HG02870 (cell line): ENCODE measurements at regions not wholly inside any gene's neighbourhood (a gene's known extent, or its start where the extent isn't known, plus 50 kb on each side); places are given as distances from the start of the nearest gene placed in this dataset.

ENCODE experiments used
- ATAC-seq: cut with Tn5 transposase; IDR thresholded peaks from one replicate; pipeline ENCODE4 v1.9.1; 2021; ENCODE audit warnings: mild to moderate bottlenecking, moderate library complexity; ENCODE audit not compliant: unreplicated experiment

DNA sequence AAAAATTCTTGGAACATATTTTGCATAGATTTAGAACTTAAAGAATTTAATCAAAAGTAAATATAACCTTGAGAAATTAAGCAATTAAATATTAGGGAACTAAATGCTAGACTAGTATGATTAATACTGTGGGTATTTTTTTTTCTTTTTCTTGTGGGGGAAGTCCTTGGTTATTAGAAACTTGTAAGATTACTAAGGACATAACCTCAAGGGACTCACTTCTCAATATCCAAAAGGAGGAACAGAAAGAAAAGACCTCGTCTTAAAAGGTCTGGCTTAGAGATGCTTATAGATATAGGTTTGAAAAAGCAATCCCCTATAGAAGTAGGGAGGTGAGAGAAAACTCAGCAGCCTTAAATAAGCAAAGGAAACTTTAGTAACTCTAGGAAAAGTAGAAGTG is 368.5 kb downstream of the INSC start:
- ATAC-seq, result peak; percentile 83

DNA sequence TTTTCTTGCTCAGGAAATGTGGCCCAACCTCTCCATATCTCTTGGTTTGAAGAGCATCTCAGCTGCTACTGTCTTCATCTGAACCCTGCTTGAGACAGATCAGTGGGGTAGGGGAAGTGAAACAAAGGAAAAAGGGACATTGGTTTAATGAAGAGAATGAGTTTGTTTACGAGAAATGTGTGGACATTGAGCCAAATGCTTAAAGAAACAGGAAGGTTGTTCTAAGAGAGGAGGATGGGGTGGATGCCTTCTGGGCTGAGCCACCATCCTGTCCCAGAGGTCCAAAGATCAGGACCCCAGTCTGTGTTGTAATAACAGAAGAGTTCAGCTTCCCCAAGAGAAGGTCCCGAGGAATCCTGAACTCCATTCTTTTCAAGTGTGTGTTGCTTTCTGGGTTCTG is 369.7 kb downstream of the INSC start:
- ATAC-seq, result no peak

DNA sequence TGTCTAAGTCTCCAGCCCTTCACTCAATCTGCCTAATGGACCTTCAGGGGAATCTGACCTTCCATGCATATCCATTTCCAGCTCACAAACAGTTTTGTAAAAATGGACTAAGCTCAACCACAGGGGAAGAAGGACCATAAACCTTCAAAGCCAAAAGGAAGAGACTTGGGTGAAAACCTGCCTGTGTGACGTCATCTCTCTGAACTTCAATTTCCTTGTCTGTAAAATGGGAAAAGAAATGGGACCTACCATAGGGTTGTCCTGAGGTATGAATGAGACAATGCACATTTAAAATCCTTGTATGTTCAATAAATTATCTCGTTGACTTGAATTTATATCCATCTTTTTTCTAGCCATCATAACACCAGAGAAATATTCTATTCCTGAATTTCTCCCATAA is 370.7 kb downstream of the INSC start:
- ATAC-seq, result no peak

DNA sequence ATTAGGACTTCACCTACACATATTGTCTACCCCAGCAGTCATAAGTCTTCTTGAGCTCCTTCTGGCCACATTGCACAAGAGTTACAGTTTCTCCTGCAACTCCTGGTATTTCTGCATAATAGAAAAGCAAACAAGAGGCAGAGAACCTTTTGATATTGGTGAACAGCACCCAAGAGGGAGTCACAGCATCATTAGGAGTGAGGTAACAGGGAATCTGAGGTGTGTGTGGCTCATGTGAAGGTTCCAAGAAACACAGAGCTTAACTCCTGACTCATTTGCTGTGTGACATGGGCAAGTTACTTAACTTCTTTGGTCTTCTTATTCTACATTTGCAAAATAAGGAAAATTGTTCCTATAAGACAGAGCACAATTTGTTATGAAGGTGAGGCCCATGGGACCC is 374.6 kb downstream of the INSC start:
- ATAC-seq, result no peak

DNA sequence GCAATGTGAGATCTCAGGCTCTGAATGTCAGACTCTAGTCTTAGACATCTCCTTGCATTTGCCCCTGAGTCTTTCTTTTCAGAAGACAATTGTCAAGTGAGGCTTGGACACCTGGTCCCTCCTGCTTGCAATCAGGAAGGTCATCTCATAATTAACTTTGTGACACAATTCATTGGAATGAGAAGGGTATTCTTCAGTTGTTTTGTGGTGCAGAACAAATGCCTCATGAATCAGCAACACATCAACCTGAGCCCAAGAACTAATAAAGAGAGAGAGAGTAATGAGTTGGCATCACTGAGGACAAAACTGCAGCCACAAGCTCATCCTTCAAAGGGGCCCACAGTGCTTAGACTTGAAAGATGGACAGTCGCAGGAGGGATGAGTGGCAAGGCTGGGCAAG is 375.8 kb downstream of the INSC start:
- ATAC-seq, result no peak

DNA sequence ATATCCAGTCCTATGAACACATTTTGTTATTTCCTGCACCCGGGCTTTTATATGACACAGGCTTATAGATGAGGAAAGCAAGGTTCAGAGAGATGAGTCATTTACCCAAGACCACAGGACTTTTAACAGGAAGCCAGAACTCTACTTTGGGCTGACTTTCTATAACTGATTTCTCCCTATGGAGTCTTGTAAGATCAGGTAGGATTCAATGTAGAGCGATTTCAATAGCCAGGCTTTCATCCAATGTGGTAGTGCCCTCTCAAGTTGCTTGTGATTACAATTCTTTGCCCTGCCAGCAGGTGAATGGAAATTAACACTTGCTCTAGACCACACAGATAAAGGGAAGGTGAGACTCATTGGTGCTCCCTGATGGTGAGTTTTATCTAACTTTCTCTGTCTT is 378.3 kb downstream of the INSC start:
- no peak for ATAC-seq

DNA sequence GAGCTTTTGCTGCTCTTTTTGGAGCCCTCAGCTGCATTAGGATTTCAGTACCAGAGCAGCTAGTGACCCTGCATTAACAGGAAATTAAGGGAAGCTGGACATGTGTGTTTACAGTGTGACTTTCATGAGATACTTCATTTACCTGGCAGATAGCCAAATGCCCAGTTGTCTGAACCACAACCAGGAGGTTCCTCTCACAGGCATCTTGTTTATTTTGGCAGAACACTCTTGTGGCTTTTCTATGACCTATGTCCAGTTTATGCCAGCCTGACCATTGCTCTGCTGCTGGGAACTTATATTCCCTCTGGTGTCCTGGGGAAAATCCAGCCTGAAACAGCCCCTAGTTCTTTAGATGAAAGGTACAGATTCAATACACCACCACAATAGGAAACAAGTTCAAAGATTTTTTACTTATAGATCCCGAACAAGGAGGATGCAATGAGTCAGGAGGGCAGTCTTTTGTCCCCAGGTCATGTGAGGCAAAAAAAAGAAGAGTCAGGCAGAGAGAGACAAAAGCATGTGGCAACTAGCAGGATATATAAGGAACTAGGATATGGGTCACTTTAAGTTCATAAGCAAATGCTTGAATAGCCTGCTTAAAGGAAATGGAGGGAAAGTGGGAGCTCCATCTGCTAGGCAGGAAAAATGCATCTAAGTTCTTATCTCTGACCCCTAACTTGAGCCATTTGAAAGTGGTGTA is 379.3 kb downstream of the INSC start:
- no peak for ATAC-seq

DNA sequence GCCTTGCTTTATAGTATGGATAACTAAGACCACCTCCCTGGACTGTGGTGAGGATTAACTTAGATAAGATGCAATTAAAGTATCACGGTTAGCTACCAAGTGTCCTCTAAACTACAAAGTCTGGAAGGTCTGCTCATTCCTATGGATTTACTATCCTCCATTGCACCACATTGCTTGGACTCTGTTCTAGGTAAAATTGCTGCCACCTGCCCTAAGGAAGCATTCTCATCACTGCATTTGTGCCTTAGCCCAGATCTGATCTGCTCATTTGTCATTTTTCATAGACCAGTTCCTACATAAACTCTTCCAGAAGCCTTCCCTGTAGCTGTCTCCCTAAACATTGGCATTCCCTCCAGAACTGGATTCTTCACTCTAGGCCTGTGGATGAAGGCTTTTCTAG is 380.0 kb downstream of the INSC start:
- ATAC-seq, result no peak

DNA sequence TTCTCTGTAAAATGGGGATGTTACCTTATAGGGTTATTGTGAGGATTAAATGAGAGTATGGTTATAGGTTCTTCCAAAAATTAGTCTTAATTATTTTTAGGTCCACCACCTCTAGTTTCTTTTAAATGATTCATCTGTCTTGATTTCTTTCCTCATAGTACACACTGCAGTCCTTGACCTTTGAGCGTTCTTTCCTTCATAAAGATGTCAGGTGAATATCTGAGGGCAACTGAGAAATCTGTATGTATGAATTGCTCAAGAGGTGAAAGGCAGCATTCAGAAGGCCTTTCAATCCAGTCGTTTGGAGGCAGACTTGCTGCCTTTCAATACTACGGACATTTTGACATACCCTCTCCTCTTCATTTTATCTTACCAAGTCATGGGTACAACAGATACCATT is 380.7 kb downstream of the INSC start:
- no peak for ATAC-seq

DNA sequence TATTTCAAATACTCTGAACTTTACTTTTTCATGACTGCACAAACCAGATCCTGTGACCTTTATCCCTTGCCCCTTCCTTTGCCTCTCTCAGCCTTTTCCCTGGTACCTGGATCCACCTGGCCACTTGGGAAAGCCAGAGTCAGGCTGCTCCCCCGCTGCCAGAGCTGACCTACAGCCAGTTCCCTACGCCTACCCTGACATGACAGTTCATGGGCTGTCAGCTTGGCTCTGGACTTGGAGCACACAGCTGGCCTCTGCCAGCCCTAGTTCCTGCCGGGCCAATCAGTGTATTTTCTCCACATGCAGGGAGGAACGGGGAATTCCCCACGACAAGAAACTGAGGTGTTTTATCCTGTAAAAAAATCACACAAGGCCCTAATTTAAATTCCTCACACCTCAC is 382.6 kb downstream of the INSC start:
- no peak for ATAC-seq

DNA sequence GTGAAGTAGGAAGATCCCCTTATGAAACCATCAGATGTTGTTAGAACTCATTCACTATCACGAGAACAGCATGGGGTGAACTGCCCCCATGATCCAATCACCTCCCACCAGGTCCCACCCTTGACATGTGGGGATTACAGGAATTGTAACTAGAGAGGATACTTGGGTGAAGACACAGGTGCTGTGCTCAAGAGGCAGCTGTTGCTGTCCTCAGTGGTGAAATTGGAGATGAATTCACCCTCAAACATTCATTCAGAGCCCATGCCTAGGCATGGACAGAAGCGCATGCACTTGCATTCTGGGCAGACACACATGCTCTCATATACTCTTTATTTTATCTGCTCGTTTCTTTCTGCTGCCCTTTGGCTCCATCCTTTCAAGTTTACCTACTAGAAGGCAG is 385.0 kb downstream of the INSC start:
- ATAC-seq, result no peak

DNA sequence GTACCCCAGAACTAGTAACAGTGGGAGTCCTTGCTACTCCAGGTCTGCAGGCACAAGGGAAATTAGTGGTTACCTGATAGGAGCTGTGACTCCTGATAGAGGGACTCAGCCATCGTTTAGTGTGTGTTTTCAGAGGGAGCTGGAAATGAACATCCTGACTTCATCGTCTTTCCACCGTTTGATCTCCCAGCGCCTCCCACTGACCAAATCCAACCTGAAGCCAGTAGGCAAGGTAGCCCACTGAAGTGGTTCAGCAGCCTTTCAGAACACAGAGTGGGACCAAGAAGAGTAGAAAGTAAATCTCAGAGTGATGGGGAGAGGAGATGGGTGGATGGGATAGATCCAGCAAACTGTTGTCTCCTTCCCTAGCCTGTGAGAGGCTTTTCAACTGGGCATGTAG is 385.9 kb downstream of the INSC start:
- ATAC-seq, result no peak

DNA sequence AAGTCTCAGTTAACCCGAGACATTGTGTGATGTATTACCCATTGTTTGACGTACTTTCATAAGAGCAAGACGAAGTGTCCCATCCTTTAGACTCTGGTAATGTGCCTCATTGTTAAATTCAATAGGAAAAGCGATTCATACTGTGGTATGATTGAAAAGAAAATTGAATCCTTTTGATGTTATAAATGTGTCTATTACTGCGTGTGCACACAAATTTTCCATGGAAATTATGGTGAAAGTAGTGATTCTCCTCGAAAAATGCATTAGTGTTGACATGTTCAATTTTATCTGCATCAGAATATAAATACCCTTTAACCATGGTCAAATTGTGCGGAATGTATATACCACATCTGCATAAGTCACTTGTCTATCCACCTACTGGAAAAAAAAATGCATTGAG is 386.8 kb downstream of the INSC start:
- no peak for ATAC-seq

DNA sequence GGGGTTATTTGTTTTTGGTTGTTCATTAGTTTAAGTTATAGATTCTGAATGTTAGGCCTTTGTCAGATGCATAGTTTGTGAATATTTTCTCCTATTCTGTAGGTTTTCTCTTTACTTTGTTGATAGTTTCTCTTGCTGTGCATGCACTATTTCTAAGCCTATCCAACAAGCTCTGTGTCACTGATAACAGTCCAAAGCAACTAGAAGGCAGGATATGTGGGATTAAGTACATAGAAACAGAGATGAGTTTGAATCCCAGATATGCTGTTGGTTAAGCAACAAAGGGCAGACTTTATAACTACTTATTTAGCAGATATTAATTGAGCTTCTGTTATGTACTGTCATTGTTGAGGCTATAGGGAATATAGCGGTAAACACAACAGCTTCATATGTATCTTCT is 390.4 kb downstream of the INSC start:
- ATAC-seq, result no peak

DNA sequence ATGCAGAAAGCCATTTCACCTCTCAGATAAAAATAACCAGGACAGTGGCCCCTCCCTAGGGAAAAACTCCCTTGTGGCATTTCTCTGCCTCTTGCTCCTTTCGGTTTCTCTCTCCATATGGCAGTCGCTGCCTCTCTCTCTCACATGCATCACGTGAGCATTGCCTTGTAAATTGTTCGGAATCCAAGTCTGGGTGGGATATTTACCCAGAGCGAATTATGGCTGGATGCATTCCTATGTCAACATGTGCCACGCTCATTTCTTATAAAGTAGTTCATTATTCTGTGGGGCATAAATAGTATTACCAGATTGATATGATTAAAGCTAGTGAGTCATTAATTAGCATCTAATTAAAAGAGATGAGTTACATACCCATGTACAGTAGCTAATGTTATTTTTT is 392.9 kb downstream of the INSC start:
- no peak for ATAC-seq

DNA sequence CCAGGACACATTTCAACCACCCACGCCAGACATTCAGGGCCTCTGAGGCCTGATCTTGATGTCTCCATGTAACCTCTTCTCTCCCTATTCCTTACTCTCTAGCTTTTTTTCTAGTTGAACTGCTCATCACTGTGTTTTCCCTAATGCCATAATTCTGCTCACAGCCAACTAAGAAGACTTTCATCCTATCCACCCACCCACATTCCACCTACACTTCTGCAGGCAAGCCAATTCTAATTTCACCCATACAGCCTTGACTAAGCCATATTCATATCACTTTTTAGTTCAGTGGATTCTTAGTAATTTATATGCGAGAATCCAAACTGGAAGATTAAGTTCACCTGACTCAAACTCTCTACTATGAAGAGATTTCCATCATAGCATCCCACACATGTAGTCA is 394.4 kb downstream of the INSC start:
- no peak for ATAC-seq

DNA sequence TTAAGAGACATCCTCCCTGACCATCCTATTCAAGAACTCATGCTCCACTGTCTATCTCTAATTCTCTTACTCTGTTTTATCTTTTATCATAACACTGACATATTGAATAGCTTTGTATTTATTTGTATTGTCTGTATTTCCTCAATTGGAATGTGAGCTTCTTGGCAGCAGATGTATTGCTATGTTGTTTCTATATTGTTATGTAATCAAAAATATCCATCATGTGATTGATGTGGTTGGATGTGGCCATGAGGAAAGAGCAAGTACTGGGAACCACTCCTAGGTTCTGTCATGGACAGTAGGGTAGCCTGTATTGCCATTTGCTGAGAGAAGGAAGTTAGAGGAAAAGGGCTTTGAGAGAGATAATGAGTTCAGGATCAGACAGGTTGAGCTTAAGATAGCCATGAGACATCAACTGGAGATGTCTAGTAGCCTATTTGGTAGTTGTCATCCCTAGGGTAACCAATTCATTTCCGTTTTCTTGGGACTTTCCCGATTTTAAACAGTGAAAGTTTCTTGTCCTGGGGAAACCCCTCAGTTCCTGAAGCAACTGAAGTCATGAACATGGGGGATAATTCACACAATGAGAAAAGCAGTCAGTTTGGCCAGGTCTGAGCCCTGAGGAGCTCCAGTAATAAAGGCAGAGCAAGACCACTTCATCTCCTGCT is 404.5 kb downstream of the INSC start:
- peak; percentile 74 for ATAC-seq

DNA sequence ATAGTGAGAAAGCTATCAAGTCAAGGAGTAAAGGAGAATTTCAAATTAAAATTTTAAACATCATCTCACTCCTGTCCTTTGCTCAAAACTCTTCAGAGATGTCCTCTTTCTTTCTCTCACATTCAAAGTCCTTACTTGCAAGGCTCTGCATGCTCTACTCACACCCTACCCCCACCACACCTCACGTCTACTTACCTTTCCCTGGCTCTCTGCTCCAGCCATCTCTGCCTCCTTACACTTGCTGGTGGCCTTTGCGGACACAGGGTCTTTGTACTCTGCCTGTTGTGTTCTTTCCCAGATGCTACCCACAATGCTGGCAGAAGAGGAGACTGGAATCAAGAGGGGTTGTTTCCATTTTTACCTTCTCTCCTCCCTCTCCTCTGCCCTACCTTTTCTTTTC is 405.2 kb downstream of the INSC start:
- ATAC-seq, result no peak

DNA sequence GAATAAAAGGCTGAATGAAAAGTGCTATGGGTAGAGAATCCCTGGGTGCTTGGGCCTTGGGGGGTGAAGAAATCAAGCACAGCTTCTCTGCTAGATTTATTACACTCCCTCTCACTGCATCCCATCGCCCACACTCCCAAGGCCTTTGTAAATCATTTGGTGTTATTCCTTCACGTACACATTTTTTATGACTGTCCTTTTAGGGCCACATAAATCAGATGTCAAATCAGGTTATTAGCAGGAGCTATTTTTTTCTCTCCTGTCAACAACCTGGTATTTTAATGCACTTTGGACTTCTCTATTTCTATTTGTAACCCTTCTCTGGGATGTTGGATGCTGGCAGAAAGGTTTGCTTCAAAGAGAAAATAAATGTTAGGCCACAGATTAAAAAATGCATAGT is 408.8 kb downstream of the INSC start:
- no peak for ATAC-seq

DNA sequence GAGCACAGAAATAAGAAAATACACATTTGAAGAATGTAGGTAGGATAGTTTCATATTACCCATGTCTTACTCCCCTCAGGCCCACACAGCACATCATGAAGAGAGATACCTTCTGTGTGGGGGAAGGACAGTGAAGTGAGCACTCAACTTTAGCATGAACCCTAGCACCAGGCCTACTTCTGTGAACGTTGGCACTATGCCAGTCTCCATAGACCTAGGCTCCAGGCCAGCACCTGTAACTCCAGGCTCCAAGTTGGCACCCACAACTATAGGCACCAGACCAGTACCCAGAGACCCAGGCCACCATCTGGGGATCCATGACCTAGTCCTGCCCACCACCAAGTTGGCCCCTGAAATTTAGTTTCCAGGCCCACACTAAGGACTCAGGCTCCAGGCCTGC is 410.9 kb downstream of the INSC start:
- no peak for ATAC-seq

DNA sequence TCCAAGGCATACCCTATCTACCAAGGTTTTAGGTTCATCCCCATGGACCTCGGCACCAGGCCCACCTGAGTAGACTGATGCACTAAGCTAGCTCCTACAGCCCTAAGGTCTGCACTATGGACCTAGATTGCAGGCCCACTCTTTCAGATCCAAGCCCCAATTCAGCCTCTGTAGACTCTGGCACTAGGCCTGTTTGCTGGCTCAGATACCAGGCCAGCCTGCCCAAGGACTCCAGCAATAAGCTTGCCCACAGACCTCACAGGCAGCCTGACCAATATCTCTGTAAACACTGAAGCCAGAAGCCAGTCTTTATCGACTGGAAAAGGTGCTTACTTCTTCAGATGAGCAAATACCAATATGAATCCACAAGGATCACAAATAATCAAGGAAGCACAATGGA is 411.3 kb downstream of the INSC start:
- no peak for ATAC-seq

DNA sequence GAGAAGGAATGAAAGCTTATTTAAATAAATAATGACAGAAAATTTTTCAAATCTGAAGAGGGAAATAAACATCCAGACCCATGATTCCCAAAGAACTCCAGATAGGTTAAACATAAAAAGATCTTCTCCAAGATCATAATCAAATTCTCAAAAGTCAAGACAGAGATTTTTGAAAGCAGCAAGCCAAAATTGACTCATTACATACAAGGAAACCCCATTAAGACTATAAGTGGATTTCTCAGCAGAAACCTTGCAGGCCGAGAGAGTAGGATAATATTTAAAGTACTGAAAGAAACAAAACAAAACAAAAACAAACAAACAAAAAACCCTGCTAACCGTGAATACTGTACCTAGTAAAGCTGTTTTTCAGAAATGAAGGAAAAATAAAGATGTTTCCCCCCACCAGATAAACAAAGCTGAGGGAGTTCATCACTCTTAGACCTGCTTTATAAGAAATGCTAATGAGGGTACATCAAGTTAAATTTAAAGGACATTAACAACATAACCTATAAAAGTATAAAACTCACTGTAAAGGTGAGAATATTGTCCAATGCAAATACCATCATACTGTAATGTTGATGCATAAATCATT is 412.2 kb downstream of the INSC start:
- no peak for ATAC-seq

DNA sequence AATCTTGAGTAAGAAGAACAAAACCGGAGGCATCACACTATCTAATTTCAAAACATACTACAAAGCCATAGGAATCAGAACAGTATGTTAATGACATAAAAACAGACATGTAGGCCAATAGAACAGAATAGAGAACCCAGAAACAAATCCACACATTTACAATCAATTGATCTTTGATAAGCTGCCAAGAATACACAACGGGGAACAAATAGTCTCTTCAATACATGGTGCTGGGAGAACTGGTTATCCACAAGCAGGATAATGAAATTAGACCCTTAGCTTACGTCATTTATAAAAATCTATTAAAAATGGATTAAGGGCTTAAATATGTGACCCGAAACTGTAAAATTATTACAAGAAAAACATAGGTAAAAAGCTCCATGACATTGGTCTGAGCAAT is 417.7 kb downstream of the INSC start:
- no peak for ATAC-seq
